ENCODE measurements at regions not wholly inside any gene's neighbourhood (a gene's known extent, or its start where the extent isn't known, plus 50 kb on each side); places are given as distances from the start of the nearest gene placed in this dataset.

DNA sequence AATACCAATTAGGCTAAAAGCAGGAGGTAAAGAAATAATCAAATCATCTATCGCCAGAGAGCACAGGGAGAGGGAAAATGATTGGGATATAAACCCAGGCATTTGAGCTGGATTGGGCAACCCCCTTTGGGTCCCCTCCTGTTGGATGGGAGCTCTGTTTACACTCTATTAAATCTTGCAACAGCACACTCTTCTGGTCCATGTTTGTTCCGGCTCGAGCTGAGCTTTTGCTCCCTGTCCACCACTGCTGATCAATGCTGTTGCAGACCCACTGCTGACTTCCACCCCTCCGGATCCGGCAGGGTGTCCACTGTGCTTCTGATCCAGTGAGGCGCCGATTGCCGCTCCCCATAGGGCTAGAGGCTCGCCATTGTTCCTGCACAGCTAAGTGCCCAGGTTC lies 493.8 kb downstream of the MATN1 start (continued):
- TF ChIP-seq, protein P1, sequence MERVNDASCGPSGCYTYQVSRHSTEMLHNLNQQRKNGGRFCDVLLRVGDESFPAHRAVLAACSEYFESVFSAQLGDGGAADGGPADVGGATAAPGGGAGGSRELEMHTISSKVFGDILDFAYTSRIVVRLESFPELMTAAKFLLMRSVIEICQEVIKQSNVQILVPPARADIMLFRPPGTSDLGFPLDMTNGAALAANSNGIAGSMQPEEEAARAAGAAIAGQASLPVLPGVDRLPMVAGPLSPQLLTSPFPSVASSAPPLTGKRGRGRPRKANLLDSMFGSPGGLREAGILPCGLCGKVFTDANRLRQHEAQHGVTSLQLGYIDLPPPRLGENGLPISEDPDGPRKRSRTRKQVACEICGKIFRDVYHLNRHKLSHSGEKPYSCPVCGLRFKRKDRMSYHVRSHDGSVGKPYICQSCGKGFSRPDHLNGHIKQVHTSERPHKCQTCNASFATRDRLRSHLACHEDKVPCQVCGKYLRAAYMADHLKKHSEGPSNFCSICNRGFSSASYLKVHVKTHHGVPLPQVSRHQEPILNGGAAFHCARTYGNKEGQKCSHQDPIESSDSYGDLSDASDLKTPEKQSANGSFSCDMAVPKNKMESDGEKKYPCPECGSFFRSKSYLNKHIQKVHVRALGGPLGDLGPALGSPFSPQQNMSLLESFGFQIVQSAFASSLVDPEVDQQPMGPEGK (CRISPR knock-in tag; IDR thresholded peaks at IDR 0.05): no peak
- TF ChIP-seq, protein P2, sequence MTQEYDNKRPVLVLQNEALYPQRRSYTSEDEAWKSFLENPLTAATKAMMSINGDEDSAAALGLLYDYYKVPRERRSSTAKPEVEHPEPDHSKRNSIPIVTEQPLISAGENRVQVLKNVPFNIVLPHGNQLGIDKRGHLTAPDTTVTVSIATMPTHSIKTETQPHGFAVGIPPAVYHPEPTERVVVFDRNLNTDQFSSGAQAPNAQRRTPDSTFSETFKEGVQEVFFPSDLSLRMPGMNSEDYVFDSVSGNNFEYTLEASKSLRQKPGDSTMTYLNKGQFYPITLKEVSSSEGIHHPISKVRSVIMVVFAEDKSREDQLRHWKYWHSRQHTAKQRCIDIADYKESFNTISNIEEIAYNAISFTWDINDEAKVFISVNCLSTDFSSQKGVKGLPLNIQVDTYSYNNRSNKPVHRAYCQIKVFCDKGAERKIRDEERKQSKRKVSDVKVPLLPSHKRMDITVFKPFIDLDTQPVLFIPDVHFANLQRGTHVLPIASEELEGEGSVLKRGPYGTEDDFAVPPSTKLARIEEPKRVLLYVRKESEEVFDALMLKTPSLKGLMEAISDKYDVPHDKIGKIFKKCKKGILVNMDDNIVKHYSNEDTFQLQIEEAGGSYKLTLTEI (CRISPR knock-in tag; conservative IDR thresholded peaks at IDR 0.05): no peak
- no peak for TF ChIP-seq PPARG (CRISPR knock-in tag; conservative IDR thresholded peaks at IDR 0.05)
- no peak for TF ChIP-seq GTF3A (CRISPR knock-in tag; conservative IDR thresholded peaks at IDR 0.05)
- TF ChIP-seq, protein P3, sequence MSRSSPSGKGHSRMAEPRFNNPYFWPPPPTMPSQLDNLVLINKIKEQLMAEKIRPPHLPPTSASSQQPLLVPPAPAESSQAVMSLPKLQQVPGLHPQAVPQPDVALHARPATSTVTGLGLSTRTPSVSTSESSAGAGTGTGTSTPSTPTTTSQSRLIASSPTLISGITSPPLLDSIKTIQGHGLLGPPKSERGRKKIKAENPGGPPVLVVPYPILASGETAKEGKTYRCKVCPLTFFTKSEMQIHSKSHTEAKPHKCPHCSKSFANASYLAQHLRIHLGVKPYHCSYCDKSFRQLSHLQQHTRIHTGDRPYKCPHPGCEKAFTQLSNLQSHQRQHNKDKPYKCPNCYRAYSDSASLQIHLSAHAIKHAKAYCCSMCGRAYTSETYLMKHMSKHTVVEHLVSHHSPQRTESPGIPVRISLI (CRISPR knock-in tag; IDR thresholded peaks at IDR 0.05; ENCODE audit: borderline replicate concordance): no peak
- no peak for TF ChIP-seq ZFP90 (CRISPR knock-in tag; IDR thresholded peaks at IDR 0.05; ENCODE audit: borderline replicate concordance)
- TF ChIP-seq, protein P4, sequence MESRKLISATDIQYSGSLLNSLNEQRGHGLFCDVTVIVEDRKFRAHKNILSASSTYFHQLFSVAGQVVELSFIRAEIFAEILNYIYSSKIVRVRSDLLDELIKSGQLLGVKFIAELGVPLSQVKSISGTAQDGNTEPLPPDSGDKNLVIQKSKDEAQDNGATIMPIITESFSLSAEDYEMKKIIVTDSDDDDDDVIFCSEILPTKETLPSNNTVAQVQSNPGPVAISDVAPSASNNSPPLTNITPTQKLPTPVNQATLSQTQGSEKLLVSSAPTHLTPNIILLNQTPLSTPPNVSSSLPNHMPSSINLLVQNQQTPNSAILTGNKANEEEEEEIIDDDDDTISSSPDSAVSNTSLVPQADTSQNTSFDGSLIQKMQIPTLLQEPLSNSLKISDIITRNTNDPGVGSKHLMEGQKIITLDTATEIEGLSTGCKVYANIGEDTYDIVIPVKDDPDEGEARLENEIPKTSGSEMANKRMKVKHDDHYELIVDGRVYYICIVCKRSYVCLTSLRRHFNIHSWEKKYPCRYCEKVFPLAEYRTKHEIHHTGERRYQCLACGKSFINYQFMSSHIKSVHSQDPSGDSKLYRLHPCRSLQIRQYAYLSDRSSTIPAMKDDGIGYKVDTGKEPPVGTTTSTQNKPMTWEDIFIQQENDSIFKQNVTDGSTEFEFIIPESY (CRISPR knock-in tag; IDR thresholded peaks at IDR 0.05): no peak
- TF ChIP-seq THYN1 (CRISPR knock-in tag; IDR thresholded peaks at IDR 0.05; ENCODE audit: borderline replicate concordance, low read depth): no peak
- TF ChIP-seq, protein P5, sequence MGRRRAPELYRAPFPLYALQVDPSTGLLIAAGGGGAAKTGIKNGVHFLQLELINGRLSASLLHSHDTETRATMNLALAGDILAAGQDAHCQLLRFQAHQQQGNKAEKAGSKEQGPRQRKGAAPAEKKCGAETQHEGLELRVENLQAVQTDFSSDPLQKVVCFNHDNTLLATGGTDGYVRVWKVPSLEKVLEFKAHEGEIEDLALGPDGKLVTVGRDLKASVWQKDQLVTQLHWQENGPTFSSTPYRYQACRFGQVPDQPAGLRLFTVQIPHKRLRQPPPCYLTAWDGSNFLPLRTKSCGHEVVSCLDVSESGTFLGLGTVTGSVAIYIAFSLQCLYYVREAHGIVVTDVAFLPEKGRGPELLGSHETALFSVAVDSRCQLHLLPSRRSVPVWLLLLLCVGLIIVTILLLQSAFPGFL (CRISPR knock-in tag; IDR thresholded peaks at IDR 0.05): no peak
- no peak for TF ChIP-seq CBX1 (IDR thresholded peaks at IDR 0.05; ENCODE audit: low read depth)
- no peak for TF ChIP-seq PHB2 (IDR thresholded peaks at IDR 0.05; ENCODE audit: partially characterized antibody)
- no peak for TF ChIP-seq TBX2 (CRISPR knock-in tag; IDR thresholded peaks at IDR 0.05; ENCODE audit: borderline replicate concordance)
- no peak for TF ChIP-seq ZNF713 (CRISPR knock-in tag; IDR thresholded peaks at IDR 0.05)
- peak; percentile 48; the same call in 1 of the 2 replicates for TF ChIP-seq FOXK1 (CRISPR knock-in tag; IDR thresholded peaks at IDR 0.05; ENCODE audit: borderline replicate concordance, low read depth)
- TF ChIP-seq, protein P6, sequence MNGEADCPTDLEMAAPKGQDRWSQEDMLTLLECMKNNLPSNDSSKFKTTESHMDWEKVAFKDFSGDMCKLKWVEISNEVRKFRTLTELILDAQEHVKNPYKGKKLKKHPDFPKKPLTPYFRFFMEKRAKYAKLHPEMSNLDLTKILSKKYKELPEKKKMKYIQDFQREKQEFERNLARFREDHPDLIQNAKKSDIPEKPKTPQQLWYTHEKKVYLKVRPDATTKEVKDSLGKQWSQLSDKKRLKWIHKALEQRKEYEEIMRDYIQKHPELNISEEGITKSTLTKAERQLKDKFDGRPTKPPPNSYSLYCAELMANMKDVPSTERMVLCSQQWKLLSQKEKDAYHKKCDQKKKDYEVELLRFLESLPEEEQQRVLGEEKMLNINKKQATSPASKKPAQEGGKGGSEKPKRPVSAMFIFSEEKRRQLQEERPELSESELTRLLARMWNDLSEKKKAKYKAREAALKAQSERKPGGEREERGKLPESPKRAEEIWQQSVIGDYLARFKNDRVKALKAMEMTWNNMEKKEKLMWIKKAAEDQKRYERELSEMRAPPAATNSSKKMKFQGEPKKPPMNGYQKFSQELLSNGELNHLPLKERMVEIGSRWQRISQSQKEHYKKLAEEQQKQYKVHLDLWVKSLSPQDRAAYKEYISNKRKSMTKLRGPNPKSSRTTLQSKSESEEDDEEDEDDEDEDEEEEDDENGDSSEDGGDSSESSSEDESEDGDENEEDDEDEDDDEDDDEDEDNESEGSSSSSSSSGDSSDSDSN (CRISPR knock-in tag; IDR thresholded peaks at IDR 0.05): no peak
- TF ChIP-seq SMARCE1 (IDR thresholded peaks at IDR 0.05; ENCODE audit: borderline replicate concordance): no peak
- peak; percentile 77; the same call in 1 of the 2 replicates for TF ChIP-seq MIXL1 (CRISPR knock-in tag; IDR thresholded peaks at IDR 0.05)
- no peak for TF ChIP-seq NPAS2 (CRISPR knock-in tag; IDR thresholded peaks at IDR 0.05; ENCODE audit: borderline replicate concordance)
- TF ChIP-seq ZNF12 (CRISPR knock-in tag; IDR thresholded peaks at IDR 0.05): no peak
- 0 out of 2 replicates have a peak, but pooled peaks have one; percentile 42 for TF ChIP-seq ZBTB7B (CRISPR knock-in tag; IDR thresholded peaks at IDR 0.05)
